A673 (cell line): ENCODE measurements at regions not wholly inside any gene's neighbourhood (a gene's known extent, or its start where the extent isn't known, plus 50 kb on each side); places are given as distances from the start of the nearest gene placed in this dataset.
A peak's percentile ranks its signal among the peaks of the same experiment; 100 is the strongest.
"Not testable (repeated sequence)": the region's sequence is repeated elsewhere in the genome, so short reads cannot be mapped to it uniquely, and the experiment has no call there.

Experiments used
- BruUV-seq: library from RNA; stranded (reverse); fragments of 400-500 nt; replicated peaks from 2 replicates; lab custom pipeline; 2021; lab: Mats Ljungman, UMichigan
- CTCF ChIA-PET: fragments of 300-600 bp; sonication (Branson Sonifier 250); formaldehyde crosslinking; loops from one replicate; lab custom pipeline; 2022; ENCODE audit warnings: antibody characterized with exemption; lab: Charles Lee
- POLR2A ChIA-PET: fragments of 300-600 bp; sonication (Branson Sonifier 250); formaldehyde crosslinking; loops from one replicate; lab custom pipeline; 2022; ENCODE audit warnings: antibody characterized with exemption; ENCODE audit not compliant: low non-redundant PET; lab: Charles Lee
- DNase-seq: peaks from one replicate; pipeline ENCODE4 v3.0.0-alpha.2; 2015; ENCODE audit warnings: low spot score
- H3K27ac ChIP-seq: fragments of 200-600 bp; sonication (generic); 2 replicates; pipeline ENCODE4 v1.5.1; 2016; ENCODE audit warnings: mixed run types, low read depth, mild to moderate bottlenecking, mixed read lengths, antibody characterized with exemption, low read length; ENCODE audit not compliant: poor library complexity, severe bottlenecking
- H3K27me3 ChIP-seq: fragments of 200-600 bp; sonication (generic); replicated peaks from 2 replicates; pipeline ENCODE4 v1.6.1; 2017; ENCODE audit warnings: mixed run types, low read depth, mild to moderate bottlenecking, mixed read lengths, antibody characterized with exemption, low read length; ENCODE audit not compliant: insufficient read depth, poor library complexity
- H3K36me3 ChIP-seq: fragments of 200-600 bp; sonication (generic); 2 replicates; pipeline ENCODE4 v1.6.1; 2016; ENCODE audit warnings: mixed run types, mild to moderate bottlenecking, mixed read lengths, antibody characterized with exemption, low read length; ENCODE audit not compliant: insufficient read depth, poor library complexity, severe bottlenecking
- H3K4me1 ChIP-seq: fragments of 200-600 bp; sonication (generic); 2 replicates; pipeline ENCODE4 v1.6.1; 2017; ENCODE audit warnings: mixed run types, mild to moderate bottlenecking, mixed read lengths, antibody characterized with exemption, low read length; ENCODE audit not compliant: insufficient read depth, poor library complexity, severe bottlenecking
- H3K4me3 ChIP-seq: fragments of 200-600 bp; sonication (generic); 2 replicates; pipeline ENCODE4 v1.5.1; 2016; ENCODE audit warnings: low read depth, mixed run types, mild to moderate bottlenecking, mixed read lengths, low read length; ENCODE audit not compliant: poor library complexity, severe bottlenecking
- H3K9me3 ChIP-seq: fragments of 200-600 bp; sonication (generic); 2 replicates; pipeline ENCODE4 v1.6.1; 2016; ENCODE audit warnings: mixed run types, low read depth, mild to moderate bottlenecking, mixed read lengths, antibody characterized with exemption, low read length; ENCODE audit not compliant: poor library complexity, severe bottlenecking
- CTCF ChIP-seq: fragments of 300-800, 200-600 bp; sonication (generic); conservative IDR thresholded peaks from 2 replicates; pipeline ENCODE4 v1.5.1; 2017; ENCODE audit warnings: low read depth, mild to moderate bottlenecking, antibody characterized with exemption, low read length, moderate library complexity, mixed read lengths
- EZH2 ChIP-seq: fragments of 200-600 bp; sonication (generic); IDR thresholded peaks from 2 replicates; pipeline ENCODE4 v1.6.1; 2017; ENCODE audit warnings: borderline replicate concordance, low read depth, mild to moderate bottlenecking, mixed read lengths, antibody characterized with exemption, low read length; ENCODE audit not compliant: poor library complexity, severe bottlenecking
- intact Hi-C: fragments of 100-400 bp; cut with micrococcal nuclease; formaldehyde crosslinking; loops from one replicate; pipeline ENCODE4 v1.10.0; 2022; ENCODE audit not compliant: unreplicated experiment

GRCh38 chr6:3977875-3978711 lies 100.8 kb downstream of the FAM217A start:
- H3K27ac ChIP-seq: no peak overlapping the region
- peak; percentile 93 for DNase-seq
- H3K4me3 ChIP-seq: no peak overlapping the region
- intact Hi-C loops: loop anchor here (1.0 to 5.0 kb wide), 4 partner anchors 91 to 701 kb away; partner anchors contain the start of gene FAM50B
- TF ChIP-seq EZH2 (no peak), CTCF (peak; percentile 87)
- no peaks in the 10 kb centered on the region for H3K36me3 ChIP-seq
- no peaks in the 10 kb centered on the region for H3K27me3 ChIP-seq
- H3K9me3 ChIP-seq: no peaks in the 10 kb centered on the region
- no TSS peak for BruUV-seq
- POLR2A ChIA-PET: interaction anchor here (0.5 kb wide), 1 partner anchor 889 kb away, joined by 5 read pairs; no protein-coding TSS in a partner anchor
- no peaks in the 10 kb centered on the region for H3K4me1 ChIP-seq
- CTCF ChIA-PET: interaction anchor here (0.5 to 2.3 kb wide), 21 partner anchors 8 to 979 kb away, joined by 3 to 20 read pairs (median 3); partner anchors contain the start of gene FAM50B

DNA sequence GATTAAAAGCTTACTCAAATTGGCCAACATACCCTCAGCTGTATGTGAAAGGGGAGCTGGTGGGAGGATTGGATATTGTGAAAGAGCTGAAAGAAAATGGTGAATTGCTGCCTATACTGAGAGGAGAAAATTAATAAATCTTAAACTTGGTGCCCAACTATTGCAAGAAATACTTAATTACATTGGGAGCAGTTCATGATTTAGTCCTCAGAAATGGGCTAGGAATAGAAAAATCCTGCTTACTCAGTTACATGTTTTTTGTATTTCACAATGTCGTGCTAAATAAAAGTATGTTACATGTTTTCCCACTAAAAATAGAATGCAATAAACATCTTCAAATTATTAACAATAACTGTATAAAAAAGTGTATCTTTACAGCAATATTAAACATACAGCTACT lies 100.0 kb downstream of the FAM217A start:
- H3K36me3 ChIP-seq, H3K27me3 ChIP-seq, H3K27ac ChIP-seq, H3K9me3 ChIP-seq, H3K4me1 ChIP-seq, DNase-seq, POLR2A ChIA-PET, BruUV-seq, H3K4me3 ChIP-seq: not testable (repeated sequence)
- CTCF ChIA-PET: interaction anchor here (1.1 to 2.3 kb wide), 7 partner anchors 10 to 236 kb away, joined by 3 to 20 read pairs (median 8); partner anchors contain the start of gene FAM50B
- intact Hi-C loops: loop anchor here (1.0 to 5.0 kb wide), 4 partner anchors 92 to 702 kb away; partner anchors contain the start of gene FAM50B

- no peaks in the 10 kb centered on the region for H3K4me1 ChIP-seq
- H3K27ac ChIP-seq: no peak overlapping the region
- POLR2A ChIA-PET: no interaction called here
- BruUV-seq: no TSS peak
- no peak for TF ChIP-seq EZH2
- TF ChIP-seq CTCF: no peak
- no peak for DNase-seq
- CTCF ChIA-PET: no interaction called here
- H3K4me3 ChIP-seq: no peak overlapping the region
- H3K27me3 ChIP-seq: no peaks in the 10 kb centered on the region
- intact Hi-C loops: no loop called here
- H3K9me3 ChIP-seq: no peaks in the 10 kb centered on the region
- H3K36me3 ChIP-seq: no peaks in the 10 kb centered on the region
These were observed 97.0 kb downstream of the FAM217A start for GRCh38 chr6:3981917-3982316.
